AG08395 (cell line): ENCODE measurements at regions not wholly inside any gene's neighbourhood (a gene's known extent, or its start where the extent isn't known, plus 50 kb on each side); places are given as distances from the start of the nearest gene placed in this dataset.

Experiments used
- DNase-seq: peaks from one replicate; pipeline ENCODE4 v3.0.0; 2012; ENCODE audit warnings: mixed read lengths, low spot score

DNA sequence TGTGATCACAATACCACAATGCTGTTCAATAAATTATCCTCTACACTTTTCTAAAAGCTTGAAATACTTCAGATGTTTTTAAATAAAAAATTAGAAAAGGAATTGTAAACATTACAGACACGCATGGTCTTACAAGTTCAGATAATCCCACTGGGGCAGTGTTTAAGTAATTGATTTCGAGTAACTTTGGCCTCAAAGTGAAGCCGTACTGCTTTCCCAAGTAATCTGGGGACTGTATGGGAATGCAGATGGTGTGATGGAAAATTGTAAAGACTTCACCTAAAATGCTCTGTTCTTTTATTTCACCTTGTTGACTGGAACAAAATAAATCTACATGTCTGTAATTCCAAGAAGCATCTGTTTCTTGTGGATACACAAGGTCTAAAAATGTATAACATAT is 401.7 kb upstream of the LYPLAL1 start:
- DNase-seq: no peak

DNA sequence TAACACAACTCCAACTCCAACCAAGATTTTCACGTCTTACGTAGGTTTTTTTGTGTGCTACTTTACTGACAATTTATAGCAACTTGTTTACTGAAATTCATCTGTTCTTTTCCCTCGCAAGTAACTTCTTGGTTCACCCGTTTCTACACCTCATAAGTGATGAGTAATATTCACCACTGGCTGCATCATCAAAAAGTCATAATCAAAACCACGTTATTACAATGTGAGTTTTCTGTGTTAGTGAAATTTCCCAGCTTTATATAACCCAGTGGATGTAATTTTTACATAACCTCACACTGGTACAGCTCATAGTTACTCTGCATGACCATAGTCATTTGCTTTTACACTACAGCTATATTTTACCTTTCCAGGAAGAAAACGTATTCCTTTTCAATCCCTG is 401.1 kb upstream of the LYPLAL1 start:
- DNase-seq: peak; percentile 59

DNA sequence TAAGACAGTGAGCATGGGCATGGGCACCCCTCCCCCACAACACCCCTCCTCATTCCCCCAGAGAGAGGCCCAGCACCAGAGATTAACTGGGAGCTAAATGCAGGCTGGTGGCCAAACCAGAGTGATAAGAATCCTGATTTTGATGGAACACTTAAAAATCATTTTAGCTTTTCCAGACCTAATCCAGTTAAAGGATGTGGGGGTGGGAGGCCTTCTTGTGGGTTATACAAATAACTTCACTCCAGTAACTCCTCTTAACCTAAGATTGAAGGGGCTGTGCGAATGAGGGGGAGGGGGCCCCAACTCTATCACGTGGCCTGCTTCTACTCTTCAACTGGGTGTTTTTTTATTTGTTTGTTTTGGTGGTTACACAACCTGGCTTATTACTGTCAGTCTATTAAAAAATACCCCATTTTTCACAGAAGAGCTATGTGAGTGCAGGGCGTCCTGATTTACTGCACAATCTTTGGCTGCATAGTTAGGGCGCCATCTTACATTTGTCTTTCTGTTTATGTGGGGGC is 398.1 kb upstream of the LYPLAL1 start:
- DNase-seq: no peak

DNA sequence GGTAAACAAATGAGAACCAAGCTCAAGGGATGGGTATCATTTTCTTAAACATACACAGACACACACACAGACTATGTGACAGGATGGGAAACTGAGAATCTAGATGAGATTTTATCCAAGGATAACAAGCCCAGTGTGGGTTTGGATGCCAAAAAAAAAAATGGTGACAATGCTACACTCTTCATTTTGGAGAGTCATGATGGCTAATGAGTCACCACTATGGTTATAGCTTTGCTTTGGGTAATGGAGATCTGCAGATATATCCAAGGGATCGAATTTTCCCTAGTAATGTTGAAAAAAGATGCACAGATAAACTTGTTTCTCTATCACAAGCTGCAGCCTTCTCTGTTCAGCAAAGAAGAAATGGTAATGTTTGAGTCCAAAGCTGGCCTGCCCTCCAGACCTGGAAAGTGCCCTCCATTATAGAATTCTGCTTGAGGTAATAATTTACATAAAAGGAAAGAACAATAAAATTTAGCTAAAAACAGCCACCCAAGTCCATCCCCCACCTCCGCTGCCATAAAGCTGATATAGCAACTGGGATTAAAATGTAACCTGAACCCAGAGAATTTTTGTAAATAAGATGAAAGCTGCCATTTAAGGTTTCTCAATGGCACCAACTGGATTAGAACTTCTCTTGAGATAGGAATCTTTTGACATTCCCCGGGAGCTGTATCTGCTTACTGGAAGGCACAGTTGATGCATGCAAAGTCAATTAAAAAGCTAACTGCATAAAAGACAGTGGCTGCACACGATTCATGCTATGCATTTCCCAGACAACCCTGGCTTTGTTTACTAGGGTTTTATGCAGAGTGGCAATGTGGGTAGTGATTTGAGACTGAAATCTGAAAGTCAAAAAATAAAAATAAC is 395.2 kb upstream of the LYPLAL1 start:
- no peak for DNase-seq

DNA sequence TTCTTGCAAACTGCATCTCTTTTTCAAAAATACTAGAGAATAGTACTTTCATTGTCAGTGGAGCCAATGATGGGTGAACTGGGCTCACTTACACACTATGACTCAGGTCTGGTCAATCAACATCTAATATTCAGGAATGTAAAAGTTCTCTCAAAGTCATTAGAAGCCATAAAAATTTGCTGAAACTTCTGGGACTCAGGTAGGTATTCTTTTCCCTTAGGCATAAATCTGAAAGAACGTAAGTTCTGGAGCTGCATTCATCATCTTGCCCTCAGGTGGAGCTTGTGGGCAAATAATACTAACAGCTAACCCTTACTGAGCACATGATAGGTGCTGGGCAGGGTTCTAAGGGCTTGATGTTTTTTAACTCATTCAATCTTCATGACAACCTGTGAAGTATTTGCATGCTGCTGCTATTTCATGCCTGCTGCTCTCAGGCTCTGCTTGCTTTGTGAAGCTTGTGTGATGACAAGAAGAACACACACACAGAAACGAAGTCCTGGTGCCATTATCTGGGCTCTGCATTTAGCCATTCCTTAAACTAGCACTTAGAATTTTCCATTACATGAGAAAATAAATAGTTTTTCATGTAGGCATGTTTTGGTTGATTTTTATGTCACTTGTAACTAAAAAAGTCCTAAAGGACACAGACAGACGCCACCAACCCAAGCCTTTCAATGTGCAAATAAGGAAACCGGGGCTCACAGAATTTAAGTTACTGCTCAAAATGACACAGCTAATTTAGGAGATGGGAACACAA is 394.2 kb upstream of the LYPLAL1 start:
- no peak for DNase-seq

DNA sequence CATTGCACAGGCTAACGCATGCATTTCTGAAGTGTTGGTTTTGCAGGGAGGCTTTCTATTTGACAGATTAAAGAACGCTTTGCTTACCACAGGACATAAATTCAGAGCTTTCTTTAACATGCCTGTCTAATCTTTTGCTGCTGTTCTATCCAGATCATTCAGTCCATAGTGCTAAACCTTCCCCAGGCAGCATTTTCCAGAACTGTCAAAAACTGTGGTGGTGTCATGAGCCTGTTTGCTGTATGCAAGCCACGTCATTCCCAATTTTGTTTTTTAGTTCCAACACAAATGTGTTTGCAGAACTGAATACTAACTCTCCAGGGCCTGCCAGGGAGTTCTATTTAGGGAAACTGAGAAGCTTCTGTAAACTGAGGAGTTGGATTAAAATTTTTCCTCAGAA is 390.5 kb upstream of the LYPLAL1 start:
- no peak for DNase-seq

DNA sequence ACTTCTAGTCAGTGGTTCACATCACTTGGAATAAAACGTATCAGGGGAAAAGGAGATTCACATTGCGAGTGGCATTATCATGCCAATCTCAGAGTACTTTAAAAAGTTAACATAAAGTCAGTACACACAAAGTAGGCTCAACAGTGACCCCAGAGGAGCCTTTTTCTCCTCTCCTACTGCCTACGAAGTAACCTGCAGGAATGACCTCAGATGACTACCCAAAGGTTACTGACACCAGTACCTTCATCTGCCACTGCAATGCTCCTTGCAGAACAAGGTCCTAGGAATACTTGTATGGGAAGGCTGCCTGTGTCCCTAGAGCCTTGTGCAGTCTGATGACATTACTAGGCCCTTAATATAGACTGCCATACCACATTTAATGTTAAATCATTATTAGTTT is 389.8 kb upstream of the LYPLAL1 start:
- DNase-seq: no peak

DNA sequence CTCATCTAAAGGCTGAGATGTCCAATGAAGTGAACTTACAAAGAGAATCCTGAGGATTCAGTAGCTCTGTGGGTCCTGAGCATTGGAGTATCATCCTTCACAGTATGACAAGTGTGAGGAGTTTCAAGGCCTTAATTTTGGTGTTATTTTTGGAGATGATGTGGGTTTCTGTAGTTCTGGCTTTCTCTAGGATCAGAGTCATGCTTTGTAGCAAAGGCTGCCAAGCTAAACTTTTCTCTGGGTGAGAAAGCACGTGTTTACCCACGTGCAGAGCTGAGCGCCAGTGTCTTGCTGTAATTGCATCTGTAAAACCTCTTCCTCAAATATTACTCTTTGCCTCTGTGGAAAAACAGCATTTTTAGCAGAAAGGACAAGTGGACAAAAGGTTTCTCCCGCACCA is 387.8 kb upstream of the LYPLAL1 start:
- peak; percentile 26 for DNase-seq

DNA sequence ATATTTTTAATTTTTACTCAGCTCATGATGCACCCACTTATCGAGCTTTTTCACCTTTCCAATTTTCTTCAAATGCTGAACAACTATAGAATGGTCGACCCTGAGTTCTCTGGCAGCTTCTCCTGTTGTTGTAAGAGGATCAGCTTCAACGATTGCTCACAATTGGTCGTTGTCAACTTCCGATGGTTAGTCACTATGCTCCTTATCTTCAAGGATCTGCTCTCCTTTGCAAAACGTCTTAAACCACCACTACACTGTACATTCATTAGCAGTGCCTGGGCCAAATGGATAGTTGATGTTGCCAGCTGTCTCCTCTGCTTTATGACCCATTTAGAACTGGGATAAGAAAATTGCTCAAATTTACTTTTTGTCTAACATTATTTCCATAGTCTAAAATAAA is 385.9 kb upstream of the LYPLAL1 start:
- no peak for DNase-seq

DNA sequence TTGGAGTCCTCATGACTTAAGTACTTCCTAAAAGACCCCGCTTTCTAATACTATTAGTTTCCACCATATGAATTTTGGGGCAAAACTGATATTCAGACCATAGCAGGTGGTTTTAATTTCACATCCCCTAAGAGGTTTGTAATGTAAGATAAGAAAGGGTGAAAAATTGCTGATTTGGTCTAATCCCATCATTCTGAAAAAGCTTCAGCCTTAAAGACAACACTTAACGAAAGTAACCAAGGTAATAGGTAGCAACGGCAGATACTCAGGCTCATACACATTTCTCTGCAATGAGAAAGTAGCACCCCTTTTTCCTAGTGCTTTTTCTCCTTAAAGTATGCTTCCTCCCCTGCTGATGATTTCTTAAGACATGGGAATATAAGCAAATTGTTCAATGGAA is 376.9 kb upstream of the LYPLAL1 start:
- DNase-seq: no peak

DNA sequence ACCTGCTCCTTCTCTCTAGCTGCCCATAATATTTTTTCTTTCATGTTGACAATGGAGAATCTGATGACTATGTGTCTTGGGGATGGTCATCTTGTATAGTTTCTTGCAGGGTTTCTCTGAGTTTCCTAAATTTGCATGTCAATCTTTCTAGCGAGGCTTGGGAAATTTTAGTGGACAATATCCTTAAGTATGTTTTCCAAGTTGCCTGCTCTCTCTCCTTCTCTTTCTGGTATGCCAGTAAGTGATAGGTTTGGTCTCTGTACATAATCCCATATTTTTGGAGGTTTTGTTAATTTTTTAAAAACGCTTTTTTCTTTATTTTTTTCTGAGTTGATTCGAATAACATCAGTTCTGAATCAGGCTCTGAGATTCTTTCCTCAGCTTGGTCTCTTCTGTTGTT is 370.9 kb upstream of the LYPLAL1 start:
- no peak for DNase-seq

DNA sequence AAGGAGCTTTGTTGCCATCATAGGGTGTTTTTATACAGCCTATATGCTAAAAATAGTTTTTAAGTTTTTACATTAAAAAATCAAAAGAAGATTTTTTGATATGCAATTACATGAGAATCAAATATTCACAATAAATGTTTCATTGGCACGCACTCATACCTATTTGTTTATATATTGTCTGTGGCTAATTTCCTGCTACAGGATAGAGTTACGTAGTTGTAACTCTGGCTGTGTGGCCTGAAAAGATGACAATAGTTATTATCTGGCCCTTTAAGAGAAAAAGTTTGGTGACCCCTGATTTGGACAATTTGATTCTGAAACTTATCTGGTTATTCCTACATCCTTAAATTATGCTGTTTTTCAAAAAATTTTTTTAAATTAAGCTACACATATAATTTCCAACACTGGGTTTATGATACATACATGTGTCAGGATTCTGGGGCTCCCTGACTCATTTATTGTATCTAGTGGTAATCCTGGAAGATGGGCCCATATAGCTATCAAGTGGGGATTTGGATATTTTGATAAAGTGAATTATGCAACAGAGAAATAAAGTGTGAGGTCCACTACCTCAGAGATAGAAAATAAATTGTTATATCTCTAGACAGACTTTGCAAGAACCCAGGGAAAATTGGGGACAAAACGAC is 370.2 kb upstream of the LYPLAL1 start:
- no peak for DNase-seq

DNA sequence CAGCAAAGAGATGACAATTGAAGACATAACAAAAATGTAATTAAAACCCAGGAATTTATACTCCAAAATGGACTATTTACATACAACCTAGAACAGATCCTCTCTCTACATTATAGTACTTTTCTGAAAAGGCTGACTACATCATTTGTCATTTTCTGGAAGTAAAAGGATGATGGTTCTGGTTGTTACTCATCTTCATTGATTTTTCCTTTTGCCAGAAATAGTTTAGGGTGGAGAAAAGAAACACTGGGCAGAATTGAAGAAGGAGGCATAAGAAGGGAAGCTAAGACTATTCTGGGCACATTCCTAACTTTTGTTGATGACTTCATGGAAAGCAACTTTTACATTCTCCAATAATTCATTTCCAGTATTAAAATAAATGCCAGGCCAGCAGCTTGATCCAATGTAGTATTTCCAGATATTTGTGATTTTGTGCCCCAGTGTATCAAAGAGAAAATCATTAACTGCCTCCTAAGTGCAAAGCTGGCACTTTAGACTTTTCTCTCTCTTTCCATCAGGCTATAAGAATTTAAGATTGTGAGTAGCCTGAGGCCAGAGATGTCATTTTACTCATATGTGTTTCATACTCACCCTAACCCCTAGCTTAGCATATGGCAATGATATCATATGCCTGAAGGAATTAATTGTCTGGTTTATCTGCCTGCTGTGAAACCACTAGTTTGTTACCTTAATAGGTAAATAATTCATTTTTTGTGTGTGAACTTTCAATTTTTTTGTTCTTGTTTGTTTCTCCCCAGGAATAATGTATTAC is 369.5 kb upstream of the LYPLAL1 start:
- peak; percentile 7 for DNase-seq

DNA sequence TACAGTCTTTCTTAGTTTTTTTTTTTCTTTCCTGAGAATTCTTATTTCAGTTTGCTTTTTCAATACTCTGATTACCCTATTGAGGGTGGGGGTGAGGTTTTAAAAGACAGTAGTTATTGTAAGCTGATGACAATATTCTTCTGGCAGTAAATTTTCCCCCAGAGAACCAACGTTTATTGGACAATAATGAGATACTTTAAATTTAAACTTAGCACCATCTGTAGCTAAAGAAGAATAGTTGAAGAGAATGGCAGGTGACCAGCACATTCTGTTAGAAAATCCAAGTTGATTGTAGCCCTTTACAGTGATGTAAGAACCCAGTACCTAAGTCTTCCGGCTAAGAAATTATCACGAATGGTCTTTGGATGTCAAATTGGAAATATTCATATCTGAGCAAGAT is 364.6 kb upstream of the LYPLAL1 start:
- no peak for DNase-seq

DNA sequence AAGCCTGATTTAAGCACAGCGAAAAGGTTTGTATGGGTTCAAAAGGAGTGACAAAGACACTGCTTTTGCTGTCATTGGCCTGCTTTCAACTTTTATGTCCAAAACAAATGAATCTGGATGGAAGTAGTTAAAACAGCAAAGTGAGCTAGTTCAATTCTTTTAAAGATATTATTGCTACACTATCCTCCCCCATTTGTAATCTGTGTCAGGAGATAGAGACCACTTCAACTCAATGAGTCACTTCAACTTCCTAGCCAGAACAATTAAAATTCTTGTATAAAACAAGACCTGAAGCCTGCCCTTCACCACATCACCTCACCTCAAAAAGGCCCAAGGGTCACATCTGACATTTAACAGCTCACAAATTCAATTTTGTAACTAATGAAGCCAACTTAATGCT is 364.1 kb upstream of the LYPLAL1 start:
- no peak for DNase-seq

DNA sequence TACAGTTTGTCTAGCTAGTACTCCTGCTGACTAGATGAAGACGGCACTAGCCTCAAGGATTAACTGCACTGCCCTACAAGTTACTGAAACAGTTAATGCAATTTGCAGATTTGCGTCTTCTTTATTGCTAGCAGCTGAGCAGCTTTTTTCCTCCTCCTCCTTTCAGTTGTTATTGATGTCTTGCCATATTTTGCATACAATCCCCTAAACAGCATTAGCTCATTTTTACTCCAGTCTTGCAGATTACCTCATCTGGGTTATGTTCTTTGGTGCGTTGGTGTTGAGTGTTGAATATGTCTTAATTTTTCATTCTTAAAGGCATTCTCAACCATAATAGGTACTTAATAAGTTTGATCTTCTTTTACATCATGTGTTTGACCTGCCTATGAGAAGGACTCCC is 363.4 kb upstream of the LYPLAL1 start:
- no peak for DNase-seq

DNA sequence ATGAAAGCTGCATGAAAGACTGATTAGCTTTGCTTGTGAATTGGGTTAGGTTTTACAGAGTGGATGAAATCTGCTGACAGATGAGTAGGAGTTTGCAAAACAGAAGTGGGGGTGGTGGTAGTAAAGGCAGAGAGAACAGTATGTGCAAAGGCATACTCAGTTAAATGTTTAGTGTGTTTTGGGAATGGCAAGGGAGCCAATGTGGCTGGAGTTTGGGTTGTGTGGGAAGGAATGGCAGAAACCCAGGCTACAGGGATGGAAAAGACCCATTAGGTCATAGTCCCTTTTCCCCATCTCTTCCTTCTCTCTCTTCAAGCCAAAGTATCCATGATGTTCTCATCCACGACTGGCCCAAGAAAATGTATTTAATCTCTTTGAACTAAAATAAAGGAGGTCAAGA is 362.2 kb upstream of the LYPLAL1 start:
- DNase-seq: no peak

DNA sequence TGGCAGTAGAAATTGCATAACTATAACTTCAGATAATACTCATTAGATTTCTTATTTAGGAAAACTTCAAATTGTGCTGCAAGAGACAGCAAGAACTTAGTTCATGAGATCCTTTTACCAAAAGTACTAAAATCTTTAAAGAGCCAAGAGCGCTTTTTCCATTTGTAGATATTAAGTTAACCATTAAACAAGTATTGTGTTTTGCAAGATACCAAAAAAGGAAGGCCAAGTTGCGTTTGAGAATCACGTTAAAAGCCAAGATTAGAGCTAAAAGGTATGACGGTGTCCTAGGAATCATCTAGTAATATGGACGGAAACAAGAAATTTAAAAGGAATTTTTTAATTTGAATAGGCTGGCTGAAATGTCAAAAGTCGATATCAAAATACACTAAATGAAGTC is 361.3 kb upstream of the LYPLAL1 start:
- no peak for DNase-seq

DNA sequence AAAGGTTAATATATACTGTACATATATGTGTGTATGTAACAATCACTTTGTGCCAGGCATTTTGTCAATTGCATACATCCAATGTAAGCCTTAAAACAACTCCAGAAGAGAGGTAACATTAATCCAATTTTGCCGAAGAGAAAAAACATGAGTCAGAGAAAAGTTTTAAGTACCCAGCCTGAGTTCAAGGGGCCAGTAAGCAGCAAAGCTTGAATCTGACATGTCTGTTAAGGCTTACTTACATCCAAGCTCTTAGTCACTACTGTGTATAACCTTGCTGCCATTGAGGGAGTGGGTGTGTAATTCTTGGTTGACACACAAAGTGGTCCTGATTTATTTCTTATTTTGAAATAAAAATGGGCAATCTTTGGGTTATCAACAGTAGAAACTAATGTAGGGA is 360.4 kb upstream of the LYPLAL1 start:
- no peak for DNase-seq

DNA sequence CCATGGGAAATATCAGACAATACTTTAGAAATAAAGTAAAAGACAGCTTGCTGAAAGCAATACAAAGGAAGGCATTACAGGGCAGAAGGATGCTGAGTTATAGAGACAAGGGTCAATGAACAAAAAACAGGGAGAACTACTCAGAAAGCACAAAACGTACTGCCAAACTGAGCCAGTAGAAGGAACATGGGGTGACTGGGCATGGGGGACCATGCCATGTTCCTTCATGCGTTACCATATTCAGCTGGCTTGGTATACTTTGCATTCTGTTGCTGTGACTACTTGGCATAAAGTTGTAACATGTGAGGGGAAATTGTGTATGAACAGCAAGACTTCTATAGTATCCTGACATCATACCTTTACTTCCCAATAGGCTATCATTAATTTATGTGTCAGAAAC is 358.6 kb upstream of the LYPLAL1 start:
- DNase-seq: no peak

DNA sequence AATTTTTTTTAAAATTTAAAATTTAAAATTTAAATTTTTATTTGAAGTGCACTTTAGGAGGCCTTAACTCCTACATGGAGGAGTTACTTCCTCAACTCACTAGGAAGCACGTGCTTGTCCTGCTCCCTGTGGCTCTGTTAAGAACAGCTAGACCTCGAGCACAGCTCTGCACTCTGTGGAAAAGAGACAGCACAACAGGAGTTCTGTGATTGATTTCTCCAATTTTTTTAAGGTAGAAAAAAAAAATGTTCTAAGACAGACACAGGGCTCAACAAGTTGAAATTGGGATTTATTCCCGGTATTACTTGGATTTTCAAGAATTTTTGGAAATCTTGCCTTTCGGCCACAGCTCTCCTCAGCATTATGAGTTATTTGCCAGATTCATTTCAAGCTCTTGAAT is 356.6 kb upstream of the LYPLAL1 start:
- no peak for DNase-seq
